MM.1S (cell line): ENCODE measurements at regions not wholly inside any gene's neighbourhood (a gene's known extent, or its start where the extent isn't known, plus 50 kb on each side); places are given as distances from the start of the nearest gene placed in this dataset.

ENCODE experiments used
- DNase-seq: peaks from one replicate; pipeline ENCODE4 v3.0.0-alpha.2; 2015
- H2AFZ ChIP-seq: fragments of 300-600 bp; sonication (generic); 2 replicates; pipeline ENCODE4 v1.6.0; 2016; ENCODE audit warnings: antibody characterized with exemption, low read length
- H3F3A ChIP-seq: fragments of 300-600 bp; sonication (generic); 2 replicates; pipeline ENCODE4 v1.6.1; 2016; ENCODE audit warnings: mild to moderate bottlenecking, antibody characterized with exemption, low read length, moderate library complexity, mixed read lengths; ENCODE audit not compliant: insufficient read depth
- H3K27ac ChIP-seq: fragments of 300-600 bp; sonication (generic); 2 replicates; pipeline ENCODE4 v1.5.1; 2016; ENCODE audit warnings: mild to moderate bottlenecking, low read length
- H3K27me3 ChIP-seq: fragments of 300-600 bp; sonication (generic); replicated peaks from 2 replicates; pipeline ENCODE4 v1.6.0; 2016; ENCODE audit warnings: low read length; ENCODE audit not compliant: insufficient read depth
- H3K36me3 ChIP-seq: fragments of 300-600 bp; sonication (generic); replicated peaks from 2 replicates; pipeline ENCODE4 v1.6.1; 2016; ENCODE audit warnings: mild to moderate bottlenecking, low read length, mixed read lengths; ENCODE audit not compliant: insufficient read depth
- H3K4me1 ChIP-seq: fragments of 300-600 bp; sonication (generic); 2 replicates; pipeline ENCODE4 v1.6.1; 2016; ENCODE audit warnings: low read length, mixed read lengths
- H3K4me2 ChIP-seq: fragments of 300-600 bp; sonication (generic); 2 replicates; pipeline ENCODE4 v1.6.0; 2016; ENCODE audit warnings: low read depth, low read length
- H3K4me3 ChIP-seq: fragments of 300-600 bp; sonication (generic); 2 replicates; pipeline ENCODE4 v1.5.1; 2016; ENCODE audit warnings: low read length, mixed read lengths
- H3K79me2 ChIP-seq: fragments of 300-600 bp; sonication (generic); 2 replicates; pipeline ENCODE4 v1.6.1; 2016; ENCODE audit warnings: mixed run types, low read length, mixed read lengths
- H3K9ac ChIP-seq: fragments of 300-600 bp; sonication (generic); 2 replicates; pipeline ENCODE4 v1.6.1; 2016; ENCODE audit warnings: low read length, mixed read lengths
- H3K9me2 ChIP-seq: fragments of 300-600 bp; sonication (generic); replicated peaks from 2 replicates; pipeline ENCODE4 v1.6.1; 2016; ENCODE audit warnings: mild to moderate bottlenecking, low read length, mixed read lengths; ENCODE audit not compliant: insufficient read depth
- H3K9me3 ChIP-seq: fragments of 300-600 bp; sonication (generic); replicated peaks from 2 replicates; pipeline ENCODE4 v1.6.1; 2016; ENCODE audit warnings: mild to moderate bottlenecking, low read length, mixed read lengths; ENCODE audit not compliant: insufficient read depth
- H4K20me1 ChIP-seq: fragments of 300-600 bp; sonication (generic); 2 replicates; pipeline ENCODE4 v1.6.1; 2016; ENCODE audit warnings: mild to moderate bottlenecking, low read length, moderate library complexity, mixed read lengths; ENCODE audit not compliant: insufficient read depth
- EZH2 ChIP-seq: fragments of 300-600 bp; sonication (generic); optimal IDR thresholded peaks from 2 replicates; pipeline ENCODE3; 2017; ENCODE audit warnings: low read depth, mild to moderate bottlenecking, antibody characterized with exemption, low read length, mixed read lengths
- EZH2phosphoT487 ChIP-seq: fragments of 300-600 bp; sonication (generic); IDR thresholded peaks from 2 replicates; pipeline ENCODE4 v1.6.1; 2018; ENCODE audit warnings: antibody characterized with exemption, low read length
- TF ChIP-seq, protein P1 (sequence below): fragments of 300-600 bp; sonication (generic); IDR thresholded peaks from 2 replicates; pipeline ENCODE4 v1.5.1; 2016; ENCODE audit warnings: antibody characterized with exemption, low read length, mixed read lengths

DNA sequence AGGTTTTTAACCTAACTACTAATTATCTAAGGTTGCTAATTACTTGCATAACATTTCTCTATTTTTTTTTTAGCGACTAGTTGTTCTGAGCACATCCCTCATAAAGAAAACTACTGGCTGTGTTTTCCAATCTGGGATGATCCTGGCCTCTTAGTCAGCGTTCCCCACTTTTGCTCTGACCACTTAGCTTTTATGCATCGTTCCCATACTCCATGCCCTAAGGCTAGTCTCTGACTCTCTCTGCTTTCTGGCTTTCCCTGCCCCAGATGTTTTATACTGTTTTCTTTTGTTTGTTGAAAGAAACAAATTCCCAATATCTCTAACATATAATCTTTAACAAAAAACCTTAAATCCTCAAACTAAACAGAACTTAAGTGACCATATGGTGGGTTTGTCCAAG, 217.9 kb downstream of the SPATA31D1 start:
- no peaks in the 10 kb centered on the region for H3K9me3 ChIP-seq
- no peak overlapping the region for H2AFZ ChIP-seq
- H3K27ac ChIP-seq, result no peak overlapping the region
- H3K36me3 ChIP-seq, result no peaks in the 10 kb centered on the region
- no peaks in the 10 kb centered on the region for H3K27me3 ChIP-seq
- H3F3A ChIP-seq, result no peaks in the 10 kb centered on the region
- H3K79me2 ChIP-seq, result no peaks in the 10 kb centered on the region
- H3K4me2 ChIP-seq, result no peak overlapping the region
- H3K9ac ChIP-seq, result no peak overlapping the region
- no peaks in the 10 kb centered on the region for H4K20me1 ChIP-seq
- H3K9me2 ChIP-seq, result no peaks in the 10 kb centered on the region
- DNase-seq, result no peak
- no peak overlapping the region for H3K4me3 ChIP-seq
- H3K4me1 ChIP-seq, result peaks cover 23% of the 10 kb centered on the region
- no peak for TF ChIP-seq EZH2phosphoT487
- TF ChIP-seq, protein P1, sequence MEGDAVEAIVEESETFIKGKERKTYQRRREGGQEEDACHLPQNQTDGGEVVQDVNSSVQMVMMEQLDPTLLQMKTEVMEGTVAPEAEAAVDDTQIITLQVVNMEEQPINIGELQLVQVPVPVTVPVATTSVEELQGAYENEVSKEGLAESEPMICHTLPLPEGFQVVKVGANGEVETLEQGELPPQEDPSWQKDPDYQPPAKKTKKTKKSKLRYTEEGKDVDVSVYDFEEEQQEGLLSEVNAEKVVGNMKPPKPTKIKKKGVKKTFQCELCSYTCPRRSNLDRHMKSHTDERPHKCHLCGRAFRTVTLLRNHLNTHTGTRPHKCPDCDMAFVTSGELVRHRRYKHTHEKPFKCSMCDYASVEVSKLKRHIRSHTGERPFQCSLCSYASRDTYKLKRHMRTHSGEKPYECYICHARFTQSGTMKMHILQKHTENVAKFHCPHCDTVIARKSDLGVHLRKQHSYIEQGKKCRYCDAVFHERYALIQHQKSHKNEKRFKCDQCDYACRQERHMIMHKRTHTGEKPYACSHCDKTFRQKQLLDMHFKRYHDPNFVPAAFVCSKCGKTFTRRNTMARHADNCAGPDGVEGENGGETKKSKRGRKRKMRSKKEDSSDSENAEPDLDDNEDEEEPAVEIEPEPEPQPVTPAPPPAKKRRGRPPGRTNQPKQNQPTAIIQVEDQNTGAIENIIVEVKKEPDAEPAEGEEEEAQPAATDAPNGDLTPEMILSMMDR, result no peak
- no peak for TF ChIP-seq EZH2

DNA sequence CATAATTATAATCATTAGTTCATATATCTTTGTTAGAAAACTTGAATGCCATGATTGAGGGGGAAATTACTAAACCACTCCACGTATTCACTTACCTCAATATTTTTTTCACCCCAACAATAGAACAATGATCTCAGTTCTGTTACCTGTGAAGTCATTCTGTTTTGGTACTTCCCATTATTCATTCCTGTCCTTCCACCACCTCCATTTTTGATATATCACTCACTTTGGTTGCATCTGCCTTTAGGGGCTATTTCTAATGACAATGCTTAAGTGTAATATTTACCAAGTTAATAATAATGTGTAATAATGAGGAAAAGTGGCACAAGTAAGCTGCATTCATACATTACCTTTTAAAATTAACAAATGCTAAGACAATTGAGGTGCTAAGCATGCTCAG, 218.4 kb downstream of the SPATA31D1 start:
- Histone ChIP-seq H3K4me1 (peaks cover 23% of the 10 kb centered on the region), H3K79me2 (no peaks in the 10 kb centered on the region), H3K36me3 (no peaks in the 10 kb centered on the region), H3K4me3 (no peak overlapping the region), H3K9me2 (no peaks in the 10 kb centered on the region), H3K27me3 (no peaks in the 10 kb centered on the region), H3K27ac (no peak overlapping the region), H2AFZ (no peak overlapping the region), H4K20me1 (no peaks in the 10 kb centered on the region), H3K4me2 (no peak overlapping the region), H3K9me3 (no peaks in the 10 kb centered on the region), H3K9ac (no peak overlapping the region), H3F3A (no peaks in the 10 kb centered on the region)
- no peak for DNase-seq
- TF ChIP-seq, protein P1, result no peak
- no peak for TF ChIP-seq EZH2
- no peak for TF ChIP-seq EZH2phosphoT487

DNA sequence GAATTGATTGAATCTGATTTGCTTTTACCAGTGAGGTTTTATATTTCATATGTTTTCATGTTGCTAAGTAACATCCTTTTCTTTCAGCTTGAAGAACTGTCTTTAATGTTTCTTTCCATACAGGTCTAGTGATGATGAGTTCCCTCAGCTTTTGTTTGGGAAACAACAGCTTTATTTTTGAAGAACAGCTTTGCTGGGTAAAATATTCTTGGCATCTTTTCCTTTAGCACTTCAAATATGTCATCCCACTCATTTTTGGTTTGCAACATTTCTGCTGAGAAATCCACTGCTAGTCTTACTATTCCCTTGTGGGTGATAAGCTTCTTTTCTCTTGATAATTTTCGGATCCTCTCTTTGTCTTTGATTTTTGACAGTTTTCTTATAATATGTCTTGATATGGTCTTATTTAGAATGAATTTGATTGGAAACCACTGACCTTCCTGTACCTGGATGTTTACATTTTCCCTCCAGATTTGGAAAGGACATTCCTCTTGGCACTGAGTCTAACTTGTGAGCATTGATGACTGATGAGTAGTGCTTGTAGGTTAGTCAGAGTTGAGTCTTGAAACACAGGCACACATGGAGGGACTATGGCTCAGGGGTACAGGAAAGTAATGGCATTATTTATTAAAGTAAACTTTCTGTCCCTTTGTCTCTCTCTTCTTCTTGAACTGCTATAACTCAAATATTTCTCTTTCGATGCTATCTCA, 220.3 kb downstream of the SPATA31D1 start:
- Histone ChIP-seq H2AFZ (no peak overlapping the region), H4K20me1 (no peaks in the 10 kb centered on the region), H3K9me2 (no peaks in the 10 kb centered on the region), H3K4me1 (peaks cover 23% of the 10 kb centered on the region), H3K9ac (no peak overlapping the region), H3F3A (no peaks in the 10 kb centered on the region), H3K9me3 (no peaks in the 10 kb centered on the region), H3K4me3 (no peak overlapping the region), H3K27ac (no peak overlapping the region), H3K36me3 (no peaks in the 10 kb centered on the region), H3K4me2 (no peak overlapping the region), H3K79me2 (no peaks in the 10 kb centered on the region), H3K27me3 (no peaks in the 10 kb centered on the region)
- TF ChIP-seq EZH2phosphoT487 (no peak), EZH2 (no peak)
- TF ChIP-seq, protein P1, result no peak
- no peak for DNase-seq
